Heart left ventricle (tissue), 13 donors: ENCODE measurements at regions not wholly inside any gene's neighbourhood (a gene's known extent, or its start where the extent isn't known, plus 50 kb on each side); places are given as distances from the start of the nearest gene placed in this dataset.

Source experiments
- POLR2A ChIP-seq, 2 donors: fragments of 450-650 bp; IDR thresholded peaks; one replicate each; pipeline ENCODE4 v1.6.1; 2017; ENCODE audit warnings: antibody characterized with exemption in 2 of 2, mild to moderate bottlenecking in 2 of 2, moderate library complexity in 2 of 2
- TF ChIP-seq, protein P1 (sequence below), 12 donors: fragments of 200-600 bp; sonication (generic) in 4 of 12; IDR thresholded peaks; one replicate each; pipeline versions ENCODE4 v1.5.0 to v1.8.0; 2018 to 2022; ENCODE audit warnings: antibody characterized with exemption in 12 of 12, mild to moderate bottlenecking in 5 of 12
- donor health status: ischemic (EF 13 %, LVEDD 7.1; RV severe dilation, severe dysfunction).
- donor health status: DM: no; HTN: yes; CAD: no.
- donor health status: DM: no; HTN: no; CAD: no.
- donor health status: ischemic (EF 25% LVEDD 6.9; RV normal size, moderate dysfunction).
- donor health status: ischemic (EF 25% LVEDD 5.7; RV mildly dilated, moderate dysfunction).
- donor health status: ischemic (EF 35%, LVEDD 5.7; RV mildly dilated, moderate dysfunction).
- donor health status: nonischemic (EF 11% LVEDD 7.7; RV severe dilation, severe dysfunction).
- donor health status: DM: yes; HTN: yes; CAD: no.
- donor health status: PGD.
- donor health status: ischemic (EF 29% LVEDD 5.4; RV normal size, mild dysfunction).
- donor health status: nonischemic (EF 23%, LVEDD 6.1; RV moderate dilation, normal function).

DNA sequence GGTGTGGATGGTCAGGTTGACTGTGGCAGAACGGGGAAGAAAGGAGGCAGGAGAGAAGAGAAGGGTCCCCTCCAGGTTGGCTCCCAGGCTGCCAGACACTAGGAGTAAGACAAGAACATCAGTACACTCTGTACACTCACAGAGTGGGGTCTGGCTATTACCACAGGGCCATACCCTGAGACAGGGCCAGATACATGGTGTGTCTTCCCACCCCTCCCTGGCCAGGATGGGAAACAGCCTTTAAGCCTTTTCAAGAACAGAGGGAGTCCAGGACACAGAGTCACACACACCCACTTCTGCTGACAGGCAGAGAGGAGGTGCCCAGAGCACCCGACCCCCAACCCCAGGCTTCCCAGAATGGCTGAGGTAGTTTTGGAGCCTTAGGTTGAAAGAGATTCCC lies 99.4 kb downstream of the LITAF start:
- TF ChIP-seq, protein P1, sequence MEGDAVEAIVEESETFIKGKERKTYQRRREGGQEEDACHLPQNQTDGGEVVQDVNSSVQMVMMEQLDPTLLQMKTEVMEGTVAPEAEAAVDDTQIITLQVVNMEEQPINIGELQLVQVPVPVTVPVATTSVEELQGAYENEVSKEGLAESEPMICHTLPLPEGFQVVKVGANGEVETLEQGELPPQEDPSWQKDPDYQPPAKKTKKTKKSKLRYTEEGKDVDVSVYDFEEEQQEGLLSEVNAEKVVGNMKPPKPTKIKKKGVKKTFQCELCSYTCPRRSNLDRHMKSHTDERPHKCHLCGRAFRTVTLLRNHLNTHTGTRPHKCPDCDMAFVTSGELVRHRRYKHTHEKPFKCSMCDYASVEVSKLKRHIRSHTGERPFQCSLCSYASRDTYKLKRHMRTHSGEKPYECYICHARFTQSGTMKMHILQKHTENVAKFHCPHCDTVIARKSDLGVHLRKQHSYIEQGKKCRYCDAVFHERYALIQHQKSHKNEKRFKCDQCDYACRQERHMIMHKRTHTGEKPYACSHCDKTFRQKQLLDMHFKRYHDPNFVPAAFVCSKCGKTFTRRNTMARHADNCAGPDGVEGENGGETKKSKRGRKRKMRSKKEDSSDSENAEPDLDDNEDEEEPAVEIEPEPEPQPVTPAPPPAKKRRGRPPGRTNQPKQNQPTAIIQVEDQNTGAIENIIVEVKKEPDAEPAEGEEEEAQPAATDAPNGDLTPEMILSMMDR (IDR thresholded peaks at IDR 0.05): no peak
- no peak for TF ChIP-seq POLR2A (IDR thresholded peaks at IDR 0.05)
